NCI-H2171 treated with DMSO at 0.1 percent for 48 hours (cell line): ENCODE measurements at regions not wholly inside any gene's neighbourhood (a gene's known extent, or its start where the extent isn't known, plus 50 kb on each side); places are given as distances from the start of the nearest gene placed in this dataset.

Experiments
- DNase-seq: peaks from one replicate; lab custom pipeline; 2025; lab: John Stamatoyannopoulos, UW

DNA sequence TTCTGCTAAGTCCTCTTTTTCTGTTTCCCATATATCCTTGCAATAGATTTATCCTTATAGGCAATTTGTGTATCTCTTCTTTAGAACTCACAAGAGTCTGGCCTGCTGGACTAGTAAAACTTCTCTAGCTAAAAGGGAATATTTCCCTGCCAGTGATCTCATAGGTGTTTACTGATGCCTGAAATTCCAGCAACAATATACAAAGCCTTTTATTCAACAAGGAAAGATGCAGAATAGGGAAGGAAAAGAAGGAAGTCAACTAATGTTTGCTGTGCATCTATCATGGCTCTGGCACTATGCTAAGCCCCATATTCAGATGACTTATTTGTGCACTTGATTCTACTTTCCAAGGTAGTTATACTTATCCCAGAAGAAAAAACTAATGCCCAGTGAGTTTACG, 160.0 kb upstream of the DMRTA1 start:
- DNase-seq, result no peak

GRCh38 chr9:22288661-22289060, 158.0 kb upstream of the DMRTA1 start:
- DNase-seq, result no peak

DNA sequence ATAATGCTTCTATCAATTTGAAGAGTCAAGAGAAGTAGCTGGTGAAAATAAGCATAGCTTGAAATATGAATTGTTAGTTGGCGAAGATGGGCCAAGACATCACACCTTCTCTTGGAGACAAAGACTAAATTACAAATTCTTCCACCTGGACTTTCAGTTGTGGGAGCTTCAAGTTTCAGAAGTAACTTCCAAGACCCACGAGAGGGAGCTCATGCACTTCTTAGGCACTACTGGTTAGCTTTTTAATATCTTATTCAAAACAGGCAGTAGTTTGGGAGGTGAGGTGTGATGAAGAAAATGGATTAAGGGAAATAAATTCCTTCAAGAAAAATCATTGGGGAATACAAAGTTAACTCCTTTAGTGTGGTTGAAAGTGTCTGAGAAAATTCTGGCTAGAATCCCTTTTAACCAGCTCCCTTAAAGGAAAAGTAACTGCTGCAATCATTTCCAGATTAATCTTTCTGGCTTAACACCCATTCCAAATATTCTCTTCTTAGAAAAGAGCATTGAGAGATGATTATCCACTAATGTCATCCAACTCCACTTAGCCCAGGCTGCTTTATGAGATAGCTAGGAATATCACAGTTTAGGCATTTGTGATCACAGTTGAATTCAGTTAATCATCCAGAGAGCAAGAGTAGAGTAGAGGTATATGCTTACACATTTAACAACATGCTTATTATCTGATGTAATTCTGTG, 139.5 kb upstream of the DMRTA1 start:
- DNase-seq, result peak; percentile 46

DNA sequence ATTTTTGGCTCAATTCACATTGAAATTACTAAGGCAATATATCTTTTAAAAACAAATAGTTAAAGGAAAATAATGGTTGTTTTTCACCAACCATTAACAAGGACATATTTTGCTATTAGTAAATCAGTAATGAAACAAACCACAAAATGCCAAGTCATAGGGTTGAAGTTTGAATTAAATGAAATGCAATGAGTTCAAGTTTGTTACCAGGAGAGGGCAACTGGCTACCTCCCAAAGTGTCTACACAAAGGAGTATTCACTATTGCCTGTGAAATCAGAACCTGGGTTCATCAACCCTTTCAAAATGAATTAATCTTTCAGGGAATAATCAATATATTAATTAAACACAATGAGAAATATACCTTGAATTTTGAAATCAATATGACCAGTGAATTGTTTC, 138.4 kb upstream of the DMRTA1 start:
- DNase-seq, result no peak

- no peak for DNase-seq
These were observed 130.0 kb upstream of the DMRTA1 start for GRCh38 chr9:22316645-22317044.

DNA sequence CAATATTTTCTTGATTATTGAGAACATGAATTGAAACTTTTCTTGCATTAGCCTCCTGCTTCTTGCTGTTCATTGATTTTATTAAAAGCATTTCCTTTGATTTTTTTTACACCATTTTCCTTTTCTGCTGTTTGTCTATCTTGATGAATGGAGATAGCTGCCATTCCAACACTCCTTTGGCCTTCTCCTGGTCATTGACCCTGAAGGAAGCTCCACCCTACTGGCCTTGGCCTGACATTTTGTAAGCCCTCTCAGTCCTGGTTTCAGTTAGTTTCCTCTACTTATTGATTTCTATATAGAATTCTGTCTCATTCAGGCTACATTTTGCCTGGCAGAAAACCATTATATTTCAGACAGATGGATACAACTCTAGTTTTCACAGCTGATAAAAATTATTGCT, 115.1 kb upstream of the DMRTA1 start:
- no peak for DNase-seq

GRCh38 chr9:22332202-22332601, 114.4 kb upstream of the DMRTA1 start:
- DNase-seq, result no peak

- no peak for DNase-seq
These were observed 109.4 kb upstream of the DMRTA1 start for GRCh38 chr9:22337261-22337660.

DNA sequence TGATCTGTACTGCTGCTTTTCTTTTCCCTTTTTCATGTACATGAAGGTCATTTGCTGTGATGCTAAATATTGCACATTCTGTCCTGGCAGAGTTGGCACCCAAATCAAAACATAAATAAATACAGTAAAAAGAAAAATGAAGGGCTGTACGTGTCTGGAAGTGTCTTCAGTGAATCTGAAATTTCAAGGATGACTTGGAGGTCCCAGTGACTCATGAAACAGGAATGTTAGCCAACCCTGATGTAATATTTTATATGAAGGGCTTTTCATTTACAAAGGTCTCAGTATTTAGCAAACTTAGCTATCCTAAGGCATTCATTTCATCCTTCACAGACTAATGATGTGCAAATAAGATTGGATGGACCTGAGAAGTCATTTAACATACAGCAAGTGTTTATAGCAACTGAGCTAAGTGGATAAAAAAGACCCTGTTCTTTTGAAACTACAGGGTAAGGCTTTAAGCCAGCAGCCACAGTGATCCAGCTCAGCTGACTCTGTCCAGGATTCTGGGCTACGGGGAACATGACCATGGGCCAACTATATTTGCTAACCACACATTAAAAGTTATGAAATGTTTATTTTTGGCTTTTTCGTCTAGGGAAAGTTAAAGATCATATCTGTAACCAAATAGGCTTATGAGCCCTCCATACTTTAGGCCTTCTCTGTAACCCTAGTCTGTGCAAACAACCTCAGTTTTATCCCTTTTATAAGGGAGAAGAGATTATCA, 104.0 kb upstream of the DMRTA1 start:
- DNase-seq, result no peak

DNA sequence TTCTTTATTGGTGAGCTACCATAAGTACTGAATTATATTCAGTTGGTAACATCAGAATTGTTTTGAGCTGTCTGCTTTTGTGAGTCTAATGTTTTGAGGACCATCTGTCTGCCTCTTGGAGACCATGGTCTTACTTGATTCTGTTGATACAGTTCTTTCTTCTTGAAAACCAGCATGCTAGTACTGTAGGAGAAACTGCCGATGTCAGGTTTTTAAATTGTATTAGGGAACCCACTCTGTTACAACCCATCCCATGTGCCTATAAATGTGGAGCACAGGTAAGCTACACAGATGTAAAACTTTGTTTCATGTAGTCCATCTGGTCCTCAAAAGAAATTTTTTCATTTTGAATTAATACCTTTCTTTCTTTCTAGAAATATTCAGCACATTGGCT, 103.4 kb upstream of the DMRTA1 start:
- no peak for DNase-seq

- DNase-seq, result no peak
These were observed 91.8 kb upstream of the DMRTA1 start for GRCh38 chr9:22354699-22355384.

DNA sequence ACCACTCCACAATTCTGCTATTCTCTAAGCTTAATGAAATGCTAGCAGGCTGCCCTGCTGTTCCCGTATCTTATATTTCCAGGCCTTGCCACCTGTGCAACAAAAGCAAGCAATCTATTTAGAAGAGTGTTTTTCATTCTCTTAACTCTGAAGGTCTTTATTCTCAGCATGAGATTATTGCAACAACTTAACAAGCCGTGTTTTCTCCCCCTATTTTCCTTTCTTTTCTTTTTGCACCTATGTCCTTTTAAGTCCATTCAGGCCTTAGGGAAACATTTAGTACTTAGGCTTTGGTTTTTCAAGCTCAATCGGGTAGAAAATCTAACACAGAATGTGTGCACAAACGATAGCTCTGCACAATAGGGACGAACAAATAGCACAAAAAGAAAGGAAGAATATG, 89.6 kb upstream of the DMRTA1 start:
- DNase-seq, result no peak

- DNase-seq, result no peak
These were observed 83.2 kb upstream of the DMRTA1 start for GRCh38 chr9:22363421-22363887.

DNA sequence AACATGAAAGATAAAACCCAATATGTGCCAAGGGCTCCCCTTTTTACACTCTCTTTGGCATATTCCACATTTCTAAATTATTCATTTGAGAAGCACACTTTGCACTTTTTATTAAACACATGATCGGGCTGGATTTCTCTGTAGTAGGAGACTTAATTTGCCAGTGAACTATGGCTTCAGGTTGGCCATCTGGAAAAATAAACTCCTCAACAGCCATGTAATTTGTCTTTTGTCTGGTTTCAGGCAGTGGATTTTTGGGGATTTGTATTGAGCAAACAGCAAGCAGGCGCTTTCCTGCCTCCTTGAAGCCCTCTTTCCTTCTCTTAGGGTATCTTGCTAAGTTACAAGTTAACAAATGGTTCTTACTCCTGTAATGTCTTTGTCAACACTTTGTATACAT, 73.0 kb upstream of the DMRTA1 start:
- peak; percentile 30 for DNase-seq

DNA sequence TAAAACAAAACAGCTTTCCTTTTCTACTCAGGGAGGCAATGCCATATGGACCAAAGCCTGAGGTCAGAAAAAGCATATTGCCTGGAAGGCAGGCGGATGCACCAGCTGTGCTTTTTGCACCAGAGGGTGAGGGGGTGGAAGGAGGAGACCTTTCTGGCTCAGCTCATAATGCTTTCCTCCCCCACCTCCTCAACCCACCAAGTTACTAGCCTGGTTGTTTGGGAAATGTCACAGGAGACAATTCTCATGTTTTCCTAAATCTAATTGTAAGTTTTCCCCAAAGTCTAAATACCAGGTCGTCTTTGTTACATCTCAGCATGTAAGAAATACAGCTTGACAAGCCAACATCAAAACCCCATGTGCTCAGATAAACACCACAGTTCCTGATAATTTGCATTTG, 72.6 kb upstream of the DMRTA1 start:
- DNase-seq, result peak; percentile 45

DNA sequence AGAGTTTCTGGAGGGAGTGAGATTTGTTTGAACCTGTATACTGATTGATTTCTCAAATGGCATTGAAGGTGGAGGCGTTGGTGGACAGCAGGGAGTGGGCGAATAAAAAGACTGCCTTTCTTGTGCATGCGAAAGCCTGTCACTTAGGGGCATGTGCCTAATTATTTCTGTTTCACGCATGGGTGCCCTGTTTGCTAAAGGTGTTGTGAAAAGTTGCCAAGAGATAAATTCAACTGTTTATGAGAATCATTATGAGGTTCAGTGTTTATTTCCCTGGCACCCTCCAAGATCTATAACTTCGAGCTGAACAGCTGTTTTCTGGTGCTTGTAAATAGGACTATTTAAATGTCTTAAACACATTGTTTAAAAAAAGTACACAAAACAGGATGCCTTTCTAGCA, 67.4 kb upstream of the DMRTA1 start:
- peak; percentile 63 for DNase-seq

GRCh38 chr9:22381170-22381569, 65.5 kb upstream of the DMRTA1 start:
- DNase-seq, result no peak

- DNase-seq, result no peak
These were observed 64.3 kb upstream of the DMRTA1 start for GRCh38 chr9:22382331-22382730.

- no peak for DNase-seq
These were observed 62.9 kb upstream of the DMRTA1 start for GRCh38 chr9:22383718-22384117.

GRCh38 chr9:22389271-22389670, 57.4 kb upstream of the DMRTA1 start:
- no peak for DNase-seq

DNA sequence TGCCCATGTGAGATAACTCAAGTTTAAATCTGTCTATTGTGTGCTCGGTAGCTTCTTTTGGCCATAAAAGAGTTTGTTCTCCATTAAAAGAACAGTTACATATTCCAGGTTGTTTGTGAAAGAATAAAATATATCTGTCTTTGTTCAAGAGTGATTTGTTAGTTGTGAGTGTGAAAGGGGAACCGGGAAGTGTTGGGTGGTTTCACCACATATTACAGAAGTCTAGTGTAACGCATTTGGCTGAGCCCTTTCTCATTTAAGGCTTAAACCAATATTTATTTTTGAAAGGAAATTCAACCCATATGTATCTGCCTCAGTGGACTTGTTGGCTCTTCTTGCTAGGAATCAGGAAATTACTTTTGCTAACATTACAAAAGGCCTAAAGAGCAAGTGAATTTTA, 54.1 kb upstream of the DMRTA1 start:
- DNase-seq, result no peak

GRCh38 chr9:22395687-22396141, 50.9 kb upstream of the DMRTA1 start:
- DNase-seq, result peak; percentile 20
